AG04450 (cell line): ENCODE measurements at regions not wholly inside any gene's neighbourhood (a gene's known extent, or its start where the extent isn't known, plus 50 kb on each side); places are given as distances from the start of the nearest gene placed in this dataset.

Experiments
- CTCF ChIA-PET: fragments of 300-600, 350-600 bp; formaldehyde crosslinking; extraction: SDS; loops from one replicate; lab custom pipeline; 2022; ENCODE audit warnings: antibody characterized with exemption, inconsistent platforms; lab: Charles Lee
- POLR2A ChIA-PET: fragments of 350-600 bp; formaldehyde crosslinking; extraction: SDS; loops from one replicate; lab custom pipeline; 2021; ENCODE audit warnings: antibody characterized with exemption, inconsistent platforms; lab: Yijun Ruan, JAX
- DNase-seq: peaks from one replicate; pipeline ENCODE4 v3.0.0-alpha.2; 2011; ENCODE audit warnings: low read depth, low spot score
- H3K27ac ChIP-seq: one replicate; pipeline ENCODE4 v1.5.1; 2012; ENCODE audit warnings: low read depth, low read length, control low read depth
- H3K27me3 ChIP-seq: one replicate; pipeline ENCODE4 v1.6.0; 2012; ENCODE audit warnings: low read length; ENCODE audit not compliant: control insufficient read depth, insufficient read depth
- H3K4me3 ChIP-seq: 2 replicates; pipeline ENCODE4 v1.5.1; 2011; ENCODE audit warnings: mild to moderate bottlenecking, low read depth, low read length, control low read depth
- H3K9me3 ChIP-seq: 2 replicates; pipeline ENCODE4 v1.5.1; 2012; ENCODE audit warnings: low read length; ENCODE audit not compliant: control insufficient read depth, insufficient read depth
- CTCF ChIP-seq: IDR thresholded peaks from 2 replicates; pipeline ENCODE4 v1.5.1; 2011; ENCODE audit warnings: low read depth, low read length, control low read depth, inconsistent platforms

- POLR2A ChIA-PET: no interaction called here
Measured at GRCh38 chr12:86743875-86744536, 487.8 kb upstream of the MGAT4C start.

GRCh38 chr12:86741531-86741930 is 485.3 kb upstream of the MGAT4C start:
- no peak overlapping the region for H3K4me3 ChIP-seq
- no peaks in the 10 kb centered on the region for H3K27me3 ChIP-seq
- DNase-seq: no peak
- ChIA-PET POLR2A (no interaction called here), CTCF (no interaction called here)
- no peak for TF ChIP-seq CTCF
- H3K9me3 ChIP-seq: no peaks in the 10 kb centered on the region
- no peak overlapping the region for H3K27ac ChIP-seq

More at GRCh38 chr12:86743875-86744536, 487.8 kb upstream of the MGAT4C start:
- H3K9me3 ChIP-seq: no peaks in the 10 kb centered on the region
- no peak overlapping the region for H3K27ac ChIP-seq
- CTCF ChIA-PET: no interaction called here
- TF ChIP-seq CTCF: no peak
- no peak for DNase-seq
- no peaks in the 10 kb centered on the region for H3K27me3 ChIP-seq
- no peak overlapping the region for H3K4me3 ChIP-seq

GRCh38 chr12:86735851-86736250 is 479.7 kb upstream of the MGAT4C start:
- Histone ChIP-seq H3K4me3 (no peak overlapping the region), H3K27me3 (no peaks in the 10 kb centered on the region), H3K27ac (no peak overlapping the region), H3K9me3 (no peaks in the 10 kb centered on the region)
- ChIA-PET CTCF (no interaction called here), POLR2A (no interaction called here)
- no peak for TF ChIP-seq CTCF
- no peak for DNase-seq

GRCh38 chr12:86735072-86735471 is 478.9 kb upstream of the MGAT4C start:
- no peak for TF ChIP-seq CTCF
- ChIA-PET POLR2A (no interaction called here), CTCF (no interaction called here)
- Histone ChIP-seq H3K27ac (no peak overlapping the region), H3K4me3 (no peak overlapping the region), H3K27me3 (no peaks in the 10 kb centered on the region), H3K9me3 (no peaks in the 10 kb centered on the region)
- no peak for DNase-seq

GRCh38 chr12:86730233-86730632 is 474.0 kb upstream of the MGAT4C start:
- H3K27ac ChIP-seq: no peak overlapping the region
- no peak for TF ChIP-seq CTCF
- CTCF ChIA-PET: no interaction called here
- H3K27me3 ChIP-seq: no peaks in the 10 kb centered on the region
- no peak overlapping the region for H3K4me3 ChIP-seq
- DNase-seq: no peak
- H3K9me3 ChIP-seq: peaks cover 2% of the 10 kb centered on the region; the same call in 1 of the 2 replicates
- POLR2A ChIA-PET: no interaction called here
